Activated T-cell treated with anti-CD3 and anti-CD28 coated beads, Interleukin-2, amount 50 U/mL, for 24 hours (primary cell): ENCODE measurements at regions not wholly inside any gene's neighbourhood (a gene's known extent, or its start where the extent isn't known, plus 50 kb on each side); places are given as distances from the start of the nearest gene placed in this dataset.
"Not testable (repeated sequence)": the region's sequence is repeated elsewhere in the genome, so short reads cannot be mapped to it uniquely, and the experiment has no call there.

Experiments
- DNase-seq: peaks from one replicate; pipeline ENCODE4 v3.0.0-alpha.2; 2020
- H3K27ac Mint-ChIP-seq: 2 replicates; pipeline ENCODE4 v1.8.0; 2020; ENCODE audit warnings: mild to moderate bottlenecking, mixed read lengths
- H3K27me3 Mint-ChIP-seq: 2 replicates; pipeline ENCODE4 v1.8.0; 2020; ENCODE audit warnings: mixed read lengths
- H3K36me3 Mint-ChIP-seq: 2 replicates; pipeline ENCODE4 v1.8.0; 2020; ENCODE audit warnings: low read depth, mixed read lengths
- H3K4me1 Mint-ChIP-seq: 2 replicates; pipeline ENCODE4 v1.8.0; 2020; ENCODE audit warnings: low read depth, mixed read lengths
- H3K4me3 Mint-ChIP-seq: 2 replicates; pipeline ENCODE4 v1.8.0; 2020; ENCODE audit warnings: mild to moderate bottlenecking, moderate library complexity, mixed read lengths
- H3K9me3 Mint-ChIP-seq: 2 replicates; pipeline ENCODE4 v1.8.0; 2020; ENCODE audit warnings: mixed read lengths

DNA sequence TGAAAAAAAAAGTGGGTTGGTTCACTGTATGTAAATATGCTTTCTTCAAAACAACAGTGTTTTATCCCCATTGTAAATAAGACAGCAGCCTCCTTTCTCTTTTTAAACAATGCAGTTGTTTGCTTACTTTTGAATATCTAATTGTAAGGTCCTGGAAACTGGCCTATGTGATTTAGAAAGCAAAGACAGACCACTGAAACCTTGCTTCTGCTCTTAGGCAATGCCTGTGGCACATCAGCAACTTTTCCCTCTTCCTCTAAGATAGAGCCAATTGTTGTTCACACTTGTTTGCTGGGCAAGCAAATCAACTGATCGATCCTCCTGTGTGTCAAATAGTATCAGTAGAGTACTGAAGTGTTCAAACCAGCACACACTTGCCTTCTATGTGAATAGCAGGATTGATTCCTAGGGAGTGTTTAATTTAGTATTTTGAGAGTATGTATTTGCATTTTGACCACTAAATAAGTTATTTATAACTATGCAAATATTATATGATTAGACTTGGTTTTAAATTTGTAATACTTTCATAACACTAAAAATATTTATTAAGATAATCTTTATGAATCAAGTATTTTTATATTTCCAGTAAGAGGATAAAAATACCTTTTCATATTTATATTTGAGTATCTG is 55.4 kb upstream of the GRPR start:
- H3K27me3 Mint-ChIP-seq = peaks cover 27% of the 10 kb centered on the region
- H3K9me3 Mint-ChIP-seq = no peaks in the 10 kb centered on the region
- H3K27ac Mint-ChIP-seq = no peak overlapping the region
- no peak for DNase-seq
- no peaks in the 10 kb centered on the region for H3K36me3 Mint-ChIP-seq
- no peak overlapping the region for H3K4me3 Mint-ChIP-seq
- no peaks in the 10 kb centered on the region for H3K4me1 Mint-ChIP-seq

DNA sequence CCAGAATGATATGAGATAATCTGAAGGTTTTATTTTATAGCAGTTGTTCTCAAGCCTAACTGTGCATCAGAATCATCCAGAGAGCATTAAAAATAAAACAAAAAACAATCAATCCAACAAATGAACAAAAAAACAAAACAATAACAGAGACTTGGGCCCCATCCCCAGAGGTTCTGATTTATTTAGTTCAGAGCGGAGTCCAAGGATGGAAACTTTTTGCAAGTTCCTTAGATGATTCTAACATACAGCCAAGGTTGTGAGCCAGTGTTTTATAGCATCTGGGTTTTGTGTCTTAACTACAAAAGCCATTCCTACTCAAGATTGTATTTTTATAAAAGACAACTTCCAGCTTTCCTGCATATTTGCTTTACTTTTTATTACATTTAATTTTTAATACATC is 59.4 kb upstream of the GRPR start:
- no peaks in the 10 kb centered on the region for H3K36me3 Mint-ChIP-seq
- no peak for DNase-seq
- H3K4me3 Mint-ChIP-seq = no peak overlapping the region
- no peaks in the 10 kb centered on the region for H3K4me1 Mint-ChIP-seq
- H3K27me3 Mint-ChIP-seq = peaks cover 16% of the 10 kb centered on the region
- H3K27ac Mint-ChIP-seq = no peak overlapping the region
- no peaks in the 10 kb centered on the region for H3K9me3 Mint-ChIP-seq

DNA sequence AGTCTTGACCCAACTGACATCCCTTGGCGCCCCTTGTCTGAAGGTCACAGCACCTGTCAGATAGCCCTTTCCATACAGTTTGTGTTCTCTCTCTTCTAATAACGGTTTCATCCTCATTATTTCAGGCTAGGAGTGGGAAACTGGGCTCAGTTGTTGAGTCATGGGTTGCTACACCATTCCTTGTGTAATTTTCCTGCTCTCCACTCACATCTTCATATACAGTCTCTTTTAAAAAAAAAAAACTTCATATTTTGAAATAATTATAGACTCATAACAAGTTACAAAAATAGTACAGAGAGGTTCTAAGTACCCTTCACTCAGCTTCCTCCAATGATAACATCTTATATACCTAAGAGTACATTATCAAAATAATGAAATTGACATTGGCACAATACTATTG is 60.2 kb upstream of the GRPR start:
- no peak overlapping the region for H3K27ac Mint-ChIP-seq
- peaks cover 24% of the 10 kb centered on the region for H3K27me3 Mint-ChIP-seq

DNA sequence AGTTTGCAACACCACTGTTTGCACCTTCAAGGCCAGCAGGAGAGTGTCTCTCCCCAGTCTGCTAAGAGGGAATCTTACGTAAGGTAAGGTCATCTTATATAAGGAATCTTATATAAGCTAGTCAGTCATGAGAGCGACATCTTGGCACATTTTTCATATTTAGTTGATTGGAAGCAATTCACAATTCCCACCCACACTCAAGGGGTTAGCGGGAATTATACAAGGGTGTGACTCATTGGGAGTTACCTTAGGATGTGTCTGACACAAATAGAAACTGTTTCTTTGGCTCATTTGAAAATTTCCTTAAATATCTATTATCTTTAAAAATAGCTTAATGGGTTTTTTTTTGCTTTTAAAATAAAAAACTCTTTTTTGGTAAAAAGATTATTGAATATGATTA is 62.1 kb upstream of the GRPR start:
- no peak overlapping the region for H3K4me3 Mint-ChIP-seq

More for the DNA sequence above, 60.2 kb upstream of the GRPR start:
- H3K4me3 Mint-ChIP-seq = no peak overlapping the region
- H3K9me3 Mint-ChIP-seq = no peaks in the 10 kb centered on the region
- no peaks in the 10 kb centered on the region for H3K36me3 Mint-ChIP-seq
- H3K4me1 Mint-ChIP-seq = no peaks in the 10 kb centered on the region
- DNase-seq = no peak

DNA sequence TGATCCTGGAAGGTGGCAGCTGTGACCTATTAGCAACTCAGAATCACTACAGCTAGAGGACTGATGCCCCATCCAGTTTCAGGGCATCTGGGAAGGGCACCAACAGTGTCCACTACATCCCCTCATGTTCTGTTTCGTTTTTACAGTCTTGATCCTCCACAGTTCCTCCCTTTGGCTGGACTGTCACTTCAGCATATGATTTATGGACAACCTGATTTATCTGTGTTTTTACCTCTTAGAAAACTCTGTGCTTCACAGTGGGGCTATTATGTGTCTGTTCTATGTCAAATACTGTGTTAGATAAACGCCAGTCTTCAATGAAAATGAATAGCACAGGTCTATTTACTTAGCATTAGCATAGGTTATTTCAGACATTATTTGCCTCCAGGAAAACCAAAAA is 63.1 kb upstream of the GRPR start:
- no peak for DNase-seq
- Mint-ChIP-seq H3K4me3 (no peak overlapping the region), H3K36me3 (no peaks in the 10 kb centered on the region), H3K27ac (no peak overlapping the region), H3K27me3 (peaks cover 36% of the 10 kb centered on the region), H3K9me3 (no peaks in the 10 kb centered on the region), H3K4me1 (no peaks in the 10 kb centered on the region)

More for the DNA sequence above, 62.1 kb upstream of the GRPR start:
- no peak for DNase-seq
- H3K36me3 Mint-ChIP-seq = no peaks in the 10 kb centered on the region
- no peaks in the 10 kb centered on the region for H3K9me3 Mint-ChIP-seq
- H3K27me3 Mint-ChIP-seq = peaks cover 29% of the 10 kb centered on the region
- no peak overlapping the region for H3K27ac Mint-ChIP-seq
- H3K4me1 Mint-ChIP-seq = no peaks in the 10 kb centered on the region

DNA sequence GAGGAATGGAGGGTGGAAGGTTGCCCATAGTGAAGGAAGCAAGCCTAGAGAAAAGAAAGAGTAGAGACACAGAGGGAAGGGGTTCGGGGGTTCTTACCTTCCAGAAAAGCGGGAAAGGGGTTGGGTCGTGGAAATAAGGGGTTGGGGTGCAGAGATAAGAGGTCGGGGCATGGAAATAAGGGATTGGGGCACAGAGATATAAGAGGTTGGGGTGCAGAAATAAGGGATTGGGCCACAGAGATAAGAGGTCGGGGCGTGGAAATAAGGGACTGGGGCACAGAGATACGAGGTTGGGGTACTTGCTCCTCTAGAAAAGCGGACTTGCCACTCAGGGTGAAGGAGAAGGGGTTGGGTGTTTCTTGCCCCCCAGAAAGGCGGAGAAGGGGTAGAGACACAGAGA is 74.2 kb upstream of the GRPR start:
- not testable (repeated sequence) for H3K9me3 Mint-ChIP-seq, H3K4me1 Mint-ChIP-seq, H3K4me3 Mint-ChIP-seq, DNase-seq, H3K36me3 Mint-ChIP-seq, H3K27ac Mint-ChIP-seq
- peaks cover 29% of the 10 kb centered on the region for H3K27me3 Mint-ChIP-seq

DNA sequence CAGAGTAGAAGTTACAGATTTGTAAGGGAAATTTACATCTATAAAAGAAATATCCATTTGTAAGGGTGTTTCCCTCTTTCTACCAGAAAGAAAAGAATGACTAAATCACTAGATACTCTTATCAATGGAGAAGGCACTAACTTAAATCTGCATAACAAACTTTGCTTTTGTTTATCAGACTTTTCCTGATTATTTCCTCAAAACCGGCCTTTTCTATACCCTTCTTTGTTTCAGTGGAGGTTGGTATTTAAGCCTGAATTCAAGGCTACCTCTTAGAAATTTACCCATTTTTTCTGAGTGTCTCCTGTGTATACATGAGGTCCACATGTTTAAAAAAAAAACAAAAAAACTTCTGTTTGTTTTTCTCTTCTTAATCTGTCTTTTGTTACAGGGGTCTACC is 80.4 kb upstream of the GRPR start:
- Mint-ChIP-seq H3K4me3 (no peak overlapping the region), H3K27me3 (peaks cover 34% of the 10 kb centered on the region), H3K9me3 (no peaks in the 10 kb centered on the region), H3K4me1 (peaks cover 6% of the 10 kb centered on the region), H3K27ac (no peak overlapping the region), H3K36me3 (no peaks in the 10 kb centered on the region)
- no peak for DNase-seq

DNA sequence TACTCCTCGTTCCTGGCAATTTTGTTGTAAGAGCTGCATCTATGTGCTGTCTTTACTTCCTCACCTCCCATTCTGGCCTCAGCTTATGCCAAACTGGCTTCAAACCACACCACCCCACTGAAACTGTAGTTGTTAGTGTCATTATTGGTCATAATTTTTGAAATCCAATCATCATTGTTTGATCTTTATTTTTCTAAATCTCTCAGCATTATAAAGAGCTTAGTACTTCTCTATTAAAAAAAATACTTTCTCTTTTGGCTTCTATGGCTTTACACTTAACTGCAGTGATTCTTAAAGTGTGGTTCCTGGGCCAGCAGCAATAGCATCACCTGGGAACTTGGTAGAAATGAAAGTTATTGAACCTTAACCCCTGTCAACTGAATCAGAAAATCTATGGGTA is 83.5 kb upstream of the GRPR start:
- no peak overlapping the region for H3K27ac Mint-ChIP-seq
- peaks cover 6% of the 10 kb centered on the region for H3K4me1 Mint-ChIP-seq
- H3K36me3 Mint-ChIP-seq = no peaks in the 10 kb centered on the region
- no peak overlapping the region for H3K4me3 Mint-ChIP-seq
- peaks cover 53% of the 10 kb centered on the region for H3K27me3 Mint-ChIP-seq
- no peaks in the 10 kb centered on the region for H3K9me3 Mint-ChIP-seq
- DNase-seq = no peak

DNA sequence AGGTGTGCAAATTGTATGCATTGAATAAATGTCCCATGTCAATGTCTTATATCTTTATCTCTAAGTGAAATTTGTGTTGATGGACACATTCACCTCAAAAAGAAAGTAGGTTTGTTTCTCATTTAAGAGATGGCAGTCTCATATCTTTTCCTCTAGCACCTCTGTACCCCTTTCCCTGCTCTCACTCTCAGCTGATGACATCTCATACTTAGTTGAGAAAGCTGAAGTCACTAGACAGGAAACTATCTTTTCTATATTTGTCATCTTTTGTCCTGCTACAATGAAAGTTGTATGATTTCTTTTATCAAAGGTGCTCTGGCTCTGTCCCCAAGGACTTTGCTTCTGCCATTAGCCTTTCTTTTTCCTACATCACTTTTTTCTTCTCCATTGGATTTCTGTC is 84.0 kb upstream of the GRPR start:
- Mint-ChIP-seq H3K27ac (no peak overlapping the region), H3K9me3 (no peaks in the 10 kb centered on the region), H3K27me3 (peaks cover 54% of the 10 kb centered on the region), H3K4me3 (no peak overlapping the region), H3K36me3 (no peaks in the 10 kb centered on the region), H3K4me1 (peaks cover 6% of the 10 kb centered on the region)
- DNase-seq = no peak

DNA sequence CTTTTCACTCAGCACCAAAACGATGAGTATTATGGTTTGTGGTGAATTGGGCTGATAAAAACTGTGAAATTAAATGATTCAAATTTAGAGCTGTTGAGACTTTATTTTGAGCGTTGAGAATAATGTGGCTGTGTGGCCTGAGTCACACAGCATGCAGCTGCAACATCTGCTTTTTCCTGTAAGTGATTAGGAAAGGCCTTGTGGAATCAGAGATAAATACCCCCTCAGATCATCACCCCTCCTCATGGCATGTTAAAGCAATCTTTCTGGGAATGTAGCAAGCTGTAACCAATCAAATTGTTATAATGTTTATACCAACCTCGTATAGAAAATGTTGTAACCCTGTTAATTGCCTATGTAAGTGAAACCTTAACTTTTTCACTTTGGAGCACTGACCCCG is 90.0 kb upstream of the GRPR start:
- H3K4me1 Mint-ChIP-seq = no peaks in the 10 kb centered on the region
- no peak overlapping the region for H3K27ac Mint-ChIP-seq
- no peaks in the 10 kb centered on the region for H3K36me3 Mint-ChIP-seq
- H3K9me3 Mint-ChIP-seq = no peaks in the 10 kb centered on the region
- H3K4me3 Mint-ChIP-seq = no peak overlapping the region
- no peak for DNase-seq
- peaks cover 53% of the 10 kb centered on the region for H3K27me3 Mint-ChIP-seq

DNA sequence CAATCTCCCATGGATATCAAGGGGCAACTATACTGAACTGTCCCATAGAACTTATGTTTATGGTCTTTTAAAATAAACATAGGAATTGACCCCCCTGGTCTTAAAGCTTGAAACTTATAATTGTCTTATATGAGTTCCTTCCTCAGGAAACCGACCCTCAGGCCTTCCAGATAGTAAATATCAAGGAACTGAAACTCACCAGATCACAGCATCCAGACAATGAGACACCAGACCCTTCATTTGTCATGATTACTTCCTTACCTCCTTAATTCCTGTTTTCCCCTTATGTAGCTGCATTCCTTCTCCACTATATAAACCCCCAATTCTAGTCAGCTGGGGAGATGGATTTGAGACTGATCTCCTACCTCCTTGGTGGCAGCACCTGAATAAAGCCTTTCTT is 94.8 kb upstream of the GRPR start:
- Mint-ChIP-seq H3K27me3 (peaks cover 41% of the 10 kb centered on the region), H3K36me3 (no peaks in the 10 kb centered on the region), H3K9me3 (no peaks in the 10 kb centered on the region), H3K27ac (no peak overlapping the region), H3K4me3 (no peak overlapping the region), H3K4me1 (peaks cover 12% of the 10 kb centered on the region)
- no peak for DNase-seq

DNA sequence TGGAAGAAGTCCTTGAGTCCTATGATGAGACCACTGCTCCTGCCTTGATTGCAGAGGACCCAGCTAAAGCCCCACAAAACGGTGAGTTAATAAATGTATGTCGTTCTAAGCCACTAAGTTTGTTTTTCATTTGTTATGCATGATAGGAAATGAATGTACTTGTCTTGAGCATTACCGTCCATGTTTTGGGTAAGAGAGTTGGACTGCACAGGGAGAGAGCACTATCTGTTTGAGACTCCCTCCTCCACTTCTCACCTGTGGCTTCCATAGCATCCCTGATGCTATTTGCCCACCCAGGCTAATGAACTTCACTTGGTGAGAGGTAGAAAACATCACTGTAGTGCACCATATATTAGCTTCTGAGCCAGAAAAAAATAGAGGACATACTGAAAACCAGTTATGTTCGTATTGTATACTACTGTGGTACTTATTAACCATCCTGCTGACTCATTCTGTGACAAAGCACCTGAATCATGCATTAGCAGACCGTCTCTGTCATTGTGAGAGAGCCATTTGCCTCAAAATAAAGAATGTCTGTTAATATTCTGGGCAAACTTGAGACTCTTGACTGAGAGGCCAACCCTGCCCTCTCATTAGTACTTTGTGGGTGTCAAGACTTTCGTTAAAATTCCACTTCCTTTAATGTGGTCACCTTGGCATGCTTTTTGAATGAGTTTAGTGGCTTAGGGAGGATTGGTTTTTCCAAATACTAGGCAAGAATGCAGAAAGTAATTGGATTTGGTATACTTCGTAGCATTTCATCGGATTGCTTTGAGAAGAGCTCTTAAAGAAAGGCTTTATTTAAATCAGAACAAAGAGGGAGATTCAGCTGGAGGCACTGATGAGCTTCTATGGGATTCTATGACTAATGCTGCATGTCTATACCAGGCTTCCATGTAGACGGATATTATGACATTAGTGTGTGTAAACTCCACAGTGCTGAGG is 99.3 kb upstream of the GRPR start:
- no peak for DNase-seq
- no peak overlapping the region for H3K27ac Mint-ChIP-seq
- peaks cover 22% of the 10 kb centered on the region for H3K4me1 Mint-ChIP-seq
- H3K27me3 Mint-ChIP-seq = peaks cover 64% of the 10 kb centered on the region
- no peaks in the 10 kb centered on the region for H3K9me3 Mint-ChIP-seq
- no peak overlapping the region for H3K4me3 Mint-ChIP-seq
- no peaks in the 10 kb centered on the region for H3K36me3 Mint-ChIP-seq

DNA sequence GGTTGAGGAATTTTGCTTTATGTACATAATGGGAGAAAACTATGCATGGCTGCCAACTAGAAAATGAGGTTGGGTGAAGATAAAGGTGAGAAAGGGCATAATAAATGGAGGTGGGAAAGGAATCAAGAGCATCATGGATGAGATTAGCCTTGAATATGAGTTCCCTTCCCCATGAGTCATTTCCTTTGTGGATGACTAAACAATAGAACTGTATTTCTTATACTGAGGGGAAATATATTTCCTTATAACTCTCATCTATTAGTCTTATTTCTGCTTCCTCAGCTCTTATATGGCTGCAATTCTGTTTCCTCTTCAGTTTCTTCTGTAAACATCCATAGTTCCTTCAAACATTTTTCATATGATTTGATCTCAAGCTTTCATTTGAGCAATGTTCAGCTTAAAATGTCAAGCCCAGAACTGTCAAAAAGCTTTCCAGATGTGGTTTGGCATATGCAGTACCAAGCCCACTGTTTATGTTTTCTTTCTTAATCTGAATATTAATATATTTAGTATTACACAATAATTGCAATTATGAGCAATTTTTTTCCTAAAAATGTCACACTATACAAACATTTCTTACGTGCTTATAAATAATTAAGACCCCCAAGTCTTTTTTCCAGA is 100.7 kb upstream of the GRPR start:
- Mint-ChIP-seq H3K9me3 (no peaks in the 10 kb centered on the region), H3K27ac (no peak overlapping the region), H3K36me3 (no peaks in the 10 kb centered on the region), H3K27me3 (peaks cover 67% of the 10 kb centered on the region), H3K4me3 (no peak overlapping the region), H3K4me1 (peaks cover 22% of the 10 kb centered on the region)
- DNase-seq = no peak

DNA sequence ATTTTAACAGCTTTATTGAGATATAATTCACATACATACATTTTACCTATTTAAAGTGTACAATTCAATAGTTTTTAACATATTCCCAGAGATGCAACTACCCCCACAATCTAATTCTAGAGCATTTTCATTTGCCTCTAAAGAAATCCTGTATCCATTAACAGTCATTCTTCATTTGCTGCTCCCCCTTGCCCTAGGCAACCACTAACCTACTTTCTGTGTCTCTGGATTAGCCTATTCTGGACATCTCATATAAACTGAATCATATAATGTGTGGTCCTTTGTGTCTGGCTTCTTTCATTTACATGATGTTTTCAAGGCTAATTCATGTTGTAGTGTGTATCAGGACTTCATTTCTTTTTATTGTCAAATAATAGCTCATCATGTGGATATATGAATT is 105.1 kb upstream of the GRPR start:
- DNase-seq = no peak
- Mint-ChIP-seq H3K27ac (no peak overlapping the region), H3K36me3 (no peaks in the 10 kb centered on the region), H3K4me1 (peaks cover 8% of the 10 kb centered on the region), H3K27me3 (peaks cover 63% of the 10 kb centered on the region), H3K4me3 (no peak overlapping the region), H3K9me3 (no peaks in the 10 kb centered on the region)

DNA sequence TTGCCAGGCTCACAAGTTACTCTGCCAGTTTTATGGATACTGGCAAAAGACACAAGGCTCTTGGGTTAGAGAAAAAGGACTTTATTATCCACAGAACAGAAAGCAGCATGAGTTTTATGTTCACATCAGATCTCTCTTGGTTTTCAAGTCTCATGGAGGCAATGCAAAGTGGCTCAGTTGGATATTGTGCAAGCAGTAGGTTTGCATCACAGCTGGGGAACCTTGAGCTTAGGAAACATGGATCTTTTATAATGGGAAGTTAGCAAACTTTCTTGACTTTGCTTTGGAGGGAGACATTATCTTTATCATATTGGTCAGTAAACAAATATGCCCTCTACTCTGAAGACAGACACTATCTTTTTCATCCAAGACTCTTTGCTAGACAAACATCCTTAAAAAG is 109.2 kb upstream of the GRPR start:
- no peaks in the 10 kb centered on the region for H3K9me3 Mint-ChIP-seq
- no peaks in the 10 kb centered on the region for H3K4me1 Mint-ChIP-seq
- H3K27me3 Mint-ChIP-seq = peaks cover 45% of the 10 kb centered on the region
- H3K36me3 Mint-ChIP-seq = no peaks in the 10 kb centered on the region
- no peak overlapping the region for H3K4me3 Mint-ChIP-seq
- no peak for DNase-seq
- H3K27ac Mint-ChIP-seq = no peak overlapping the region
